GM18858 (cell line): ENCODE measurements at regions not wholly inside any gene's neighbourhood (a gene's known extent, or its start where the extent isn't known, plus 50 kb on each side); places are given as distances from the start of the nearest gene placed in this dataset.

Experiments
- ATAC-seq: cut with Tn5 transposase; IDR thresholded peaks from one replicate; pipeline ENCODE4 v1.9.1; 2021; ENCODE audit not compliant: unreplicated experiment

GRCh38 chr3:31482493-31483200 is 50.1 kb upstream of the STT3B start:
- ATAC-seq = no peak
